IMR-90 (cell line): ENCODE measurements at regions not wholly inside any gene's neighbourhood (a gene's known extent, or its start where the extent isn't known, plus 50 kb on each side); places are given as distances from the start of the nearest gene placed in this dataset.

Source experiments
- ATAC-seq: fragments of 200-7000 bp; cut with Tn5 transposase; 2 replicates; pipeline ENCODE4 v1.9.1; 2020; ENCODE audit warnings: low read depth, mild to moderate bottlenecking, moderate library complexity
- BruUV-seq: library from RNA; stranded (reverse); fragments of 400-500 nt; replicated peaks from 2 replicates; lab custom pipeline; 2021; lab: Mats Ljungman, UMichigan
- CTCF ChIA-PET: fragments of 300-600 bp; formaldehyde crosslinking; extraction: SDS; loops from one replicate; lab custom pipeline; 2021; ENCODE audit warnings: antibody characterized with exemption; lab: Yijun Ruan, JAX
- POLR2A ChIA-PET: fragments of 300-600 bp; sonication (Branson Sonifier 250); formaldehyde crosslinking; loops from one replicate; lab custom pipeline; 2022; ENCODE audit warnings: antibody characterized with exemption; ENCODE audit not compliant: unreplicated experiment; lab: Charles Lee
- DNase-seq: peaks from one replicate; pipeline ENCODE4 v3.0.0; 2013
- H2AFZ ChIP-seq: replicated peaks from 2 replicates; pipeline ENCODE3; 2013; ENCODE audit warnings: low read length, mild to moderate bottlenecking; ENCODE audit not compliant: poor library complexity
- H2AK5ac ChIP-seq: 2 replicates; pipeline ENCODE4 v1.6.1; 2013; ENCODE audit warnings: low read depth, low read length, inconsistent platforms
- H2AK9ac ChIP-seq: replicated peaks from 2 replicates; pipeline ENCODE3; 2013; ENCODE audit warnings: mild to moderate bottlenecking, low read depth, low read length, moderate library complexity; ENCODE audit not compliant: poor library complexity
- H2BK120ac ChIP-seq: 2 replicates; pipeline ENCODE4 v1.6.1; 2013; ENCODE audit warnings: low read depth, low read length, inconsistent platforms
- H2BK15ac ChIP-seq: 3 replicates; pipeline ENCODE4 v1.6.1; 2013; ENCODE audit warnings: low read depth, low read length, inconsistent platforms
- H2BK20ac ChIP-seq: 2 replicates; pipeline ENCODE4 v1.6.1; 2013; ENCODE audit warnings: low read depth, mild to moderate bottlenecking, inconsistent platforms, low read length, moderate library complexity
- H2BK5ac ChIP-seq: 2 replicates; pipeline ENCODE4 v1.6.1; 2013; ENCODE audit warnings: mild to moderate bottlenecking, low read depth, low read length, inconsistent platforms; ENCODE audit not compliant: poor library complexity, severe bottlenecking
- H3K14ac ChIP-seq: replicated peaks from 2 replicates; pipeline ENCODE4 v1.6.1; 2013; ENCODE audit warnings: low read depth, low read length, inconsistent platforms
- H3K18ac ChIP-seq: 2 replicates; pipeline ENCODE4 v1.6.1; 2013; ENCODE audit warnings: low read depth, low read length, control low read depth
- H3K23ac ChIP-seq: 2 replicates; pipeline ENCODE4 v1.6.1; 2013; ENCODE audit warnings: low read depth, low read length, inconsistent platforms
- H3K27ac ChIP-seq: 2 replicates; pipeline ENCODE4 v1.5.1; 2013; ENCODE audit warnings: mild to moderate bottlenecking, control low read depth, low read length; ENCODE audit not compliant: insufficient read depth
- H3K27me3 ChIP-seq: 2 replicates; pipeline ENCODE4 v1.6.1; 2013; ENCODE audit warnings: low read length; ENCODE audit not compliant: control insufficient read depth, insufficient read depth
- H3K36me3 ChIP-seq: 2 replicates; pipeline ENCODE4 v1.6.1; 2013; ENCODE audit warnings: low read length, mixed read lengths; ENCODE audit not compliant: control insufficient read depth, insufficient read depth
- H3K4ac ChIP-seq: 2 replicates; pipeline ENCODE4 v1.6.1; 2013; ENCODE audit warnings: low read depth, low read length, inconsistent platforms
- H3K4me1 ChIP-seq: 2 replicates; pipeline ENCODE4 v1.6.1; 2013; ENCODE audit warnings: low read length, mixed read lengths; ENCODE audit not compliant: control insufficient read depth, insufficient read depth
- H3K4me2 ChIP-seq: 2 replicates; pipeline ENCODE4 v1.6.1; 2013; ENCODE audit warnings: low read depth, mild to moderate bottlenecking, control low read depth, low read length, moderate library complexity
- H3K4me3 ChIP-seq: 2 replicates; pipeline ENCODE4 v1.5.1; 2013; ENCODE audit warnings: low read depth, mild to moderate bottlenecking, control low read depth, low read length, moderate library complexity; ENCODE audit not compliant: insufficient read depth
- H3K56ac ChIP-seq: 2 replicates; pipeline ENCODE4 v1.6.1; 2013; ENCODE audit warnings: low read length, inconsistent platforms; ENCODE audit not compliant: insufficient read depth; ENCODE audit errors: extremely low read depth
- H3K79me1 ChIP-seq, 2 experiments: 2 replicates each; pipeline ENCODE4 v1.6.1; 2013; ENCODE audit warnings: low read length in 2 of 2, inconsistent platforms in 1 of 2, low read depth in 1 of 2
- H3K9ac ChIP-seq: 2 replicates; pipeline ENCODE4 v1.6.1; 2013; ENCODE audit warnings: low read depth, low read length, control low read depth
- H3K9me1 ChIP-seq: 2 replicates; pipeline ENCODE4 v1.6.1; 2013; ENCODE audit warnings: low read length, inconsistent platforms; ENCODE audit not compliant: insufficient read depth
- H3K9me3 ChIP-seq: 2 replicates; pipeline ENCODE4 v1.6.1; 2013; ENCODE audit warnings: low read length; ENCODE audit not compliant: control insufficient read depth, insufficient read depth
- H4K20me1 ChIP-seq: 2 replicates; pipeline ENCODE4 v1.6.1; 2013; ENCODE audit warnings: low read length, inconsistent platforms; ENCODE audit not compliant: insufficient read depth
- H4K5ac ChIP-seq: 2 replicates; pipeline ENCODE4 v1.6.1; 2013; ENCODE audit warnings: mild to moderate bottlenecking, low read depth, low read length, control low read depth
- H4K8ac ChIP-seq, 2 experiments: 2 replicates each; pipeline ENCODE4 v1.6.1; 2013; ENCODE audit warnings: low read depth in 2 of 2, low read length in 2 of 2, control low read depth in 1 of 2, inconsistent platforms in 1 of 2
- H4K91ac ChIP-seq: 2 replicates; pipeline ENCODE4 v1.6.1; 2013; ENCODE audit warnings: low read depth, low read length, inconsistent platforms; ENCODE audit not compliant: insufficient read depth
- BHLHE40 ChIP-seq: fragments of 150-350 bp; IDR thresholded peaks from 2 replicates; pipeline ENCODE4 v1.6.1; 2016; ENCODE audit warnings: mild to moderate bottlenecking, low read depth, low read length
- CTCF ChIP-seq: conservative IDR thresholded peaks from 2 replicates; pipeline ENCODE4 v1.5.1; 2012; ENCODE audit warnings: mild to moderate bottlenecking, low read depth, low read length, improper control_type of control experiment
- MXI1 ChIP-seq: IDR thresholded peaks from 2 replicates; pipeline ENCODE4 v1.6.1; 2012; ENCODE audit warnings: low read depth, mild to moderate bottlenecking, low read length, moderate library complexity, borderline replicate concordance
- POLR2A ChIP-seq: IDR thresholded peaks from 2 replicates; pipeline ENCODE4 v1.6.1; 2012; ENCODE audit warnings: mild to moderate bottlenecking, low read depth, low read length
- RAD21 ChIP-seq: IDR thresholded peaks from 2 replicates; pipeline ENCODE4 v1.6.1; 2012; ENCODE audit warnings: low read length, improper control_type of control experiment
- RFX5 ChIP-seq: IDR thresholded peaks from 2 replicates; pipeline ENCODE4 v1.8.0; 2012; ENCODE audit warnings: low read depth, mild to moderate bottlenecking, low read length, moderate library complexity
- SMC3 ChIP-seq: fragments of 150-350 bp; IDR thresholded peaks from 2 replicates; pipeline ENCODE4 v1.6.1; 2016; ENCODE audit warnings: low read depth, mild to moderate bottlenecking, antibody characterized with exemption, low read length, moderate library complexity
- WGBS, 2 experiments: methylation state at CpG; one replicate each; pipeline versions ENCODE4 v1.1.5 to v1.1.7; 2013; ENCODE audit warnings: missing lambda C conversion rate in 2 of 2; ENCODE audit not compliant: insufficient read length in 1 of 2; ENCODE audit errors: extremely low coverage in 2 of 2; 5-methylcytosine and 5-hydroxymethylcytosine counted together
- dilution Hi-C: fragments of 300-500 bp; cut with HindIII; formaldehyde crosslinking; loops from one replicate; pipeline ENCODE4 v1.14.3; 2018; ENCODE audit warnings: low sequenced_read_pairs; ENCODE audit not compliant: unreplicated experiment
- in situ Hi-C: fragments of 300-500 bp; cut with MboI; formaldehyde crosslinking; loops from 3 replicates; pipeline ENCODE4 v1.14.3; 2019; ENCODE audit warnings: low sequenced_read_pairs, inconsistent platforms, mixed read lengths
- intact Hi-C: fragments of 100-400 bp; cut with micrococcal nuclease; formaldehyde crosslinking; loops from 2 replicates; pipeline ENCODE4 v1.10.0; 2022

GRCh38 chr3:65096110-65096745, 408.4 kb upstream of the ADAMTS9 start:
- no peak overlapping the region for H3K14ac ChIP-seq
- no peaks in the 10 kb centered on the region for H3K79me1 ChIP-seq
- no peak overlapping the region for H2BK120ac ChIP-seq
- no peak overlapping the region for H2AK5ac ChIP-seq
- H3K9me1 ChIP-seq = no peaks in the 10 kb centered on the region
- H3K9ac ChIP-seq = no peak overlapping the region
- no peaks in the 10 kb centered on the region for H3K9me3 ChIP-seq
- no peak overlapping the region for H2BK5ac ChIP-seq
- no peak overlapping the region for H2BK15ac ChIP-seq
- H2AFZ ChIP-seq = no peak overlapping the region
- no CpG with 5 or more reads among the region's 4 CpGs for WGBS, 2 experiments
- ATAC-seq (no peak), DNase-seq (no peak)
- ChIA-PET CTCF (interaction anchor here (1.3 kb wide), 1 partner anchor 10 kb away, joined by 3 read pairs; no protein-coding TSS in a partner anchor), POLR2A (no interaction called here)
- H4K91ac ChIP-seq = no peak overlapping the region
- H2BK20ac ChIP-seq = no peak overlapping the region
- intact Hi-C loops = no loop called here
- no peaks in the 10 kb centered on the region for H3K4me1 ChIP-seq
- H4K8ac ChIP-seq = no peak overlapping the region
- no peak overlapping the region for H3K23ac ChIP-seq
- no peaks in the 10 kb centered on the region for H4K20me1 ChIP-seq
- BruUV-seq = no TSS peak
- in situ Hi-C loops = no loop called here
- H3K56ac ChIP-seq = no peak overlapping the region
- no peak for TF ChIP-seq RAD21
- no peak for TF ChIP-seq SMC3
- TF ChIP-seq RFX5 = no peak
- no peak for TF ChIP-seq MXI1
- no peak for TF ChIP-seq POLR2A
- TF ChIP-seq CTCF = no peak
- TF ChIP-seq BHLHE40 = no peak
- no peak overlapping the region for H3K18ac ChIP-seq
- no peak overlapping the region for H3K27ac ChIP-seq
- H3K4me2 ChIP-seq = no peak overlapping the region
- no peaks in the 10 kb centered on the region for H3K27me3 ChIP-seq
- H4K5ac ChIP-seq = no peak overlapping the region
- no peaks in the 10 kb centered on the region for H3K36me3 ChIP-seq
- no peak overlapping the region for H2AK9ac ChIP-seq
- dilution Hi-C loops = no loop called here
- no peak overlapping the region for H3K4me3 ChIP-seq
- no peak overlapping the region for H3K4ac ChIP-seq
